Vagina (tissue), 2 donors: ENCODE measurements at regions not wholly inside any gene's neighbourhood (a gene's known extent, or its start where the extent isn't known, plus 50 kb on each side); places are given as distances from the start of the nearest gene placed in this dataset.
"Not testable (repeated sequence)": the region's sequence is repeated elsewhere in the genome, so short reads cannot be mapped to it uniquely, and the experiment has no call there.

Experiments
- DNase-seq, 2 donors: peaks; one replicate each; pipeline ENCODE4 v3.0.0-alpha.2; 2017; ENCODE audit errors: extremely low spot score in 2 of 2
- H3K27ac ChIP-seq: fragments of 200-600 bp; sonication (generic); one replicate; pipeline ENCODE4 v1.5.1; 2019
- H3K27me3 ChIP-seq: fragments of 200-600 bp; sonication (generic); one replicate; pipeline ENCODE4 v1.5.1; 2019
- H3K36me3 ChIP-seq, 2 donors: fragments of 200-600 bp; sonication (generic); one replicate each; pipeline ENCODE4 v1.5.1; 2017 to 2019
- H3K4me1 ChIP-seq: fragments of 200-600 bp; sonication (generic); one replicate; pipeline ENCODE4 v1.5.1; 2019
- H3K4me3 ChIP-seq, 2 donors: fragments of 200-600 bp; sonication (generic); 1 replicate in 1 of 2; 2 replicates in 1 of 2; pipeline ENCODE4 v1.5.1; 2016 to 2019
- H3K9me3 ChIP-seq: fragments of 200-600 bp; sonication (generic); one replicate; pipeline ENCODE4 v1.5.1; 2019
- CTCF ChIP-seq, 3 experiments: fragments of 450-650 bp in 2 of 3; fragments of 200-600 bp in 1 of 3; sonication (generic) in 1 of 3; IDR thresholded peaks; one replicate each; pipeline ENCODE4 v1.5.1; 2017 to 2019; ENCODE audit warnings: antibody characterized with exemption in 3 of 3, mild to moderate bottlenecking in 2 of 3, moderate library complexity in 2 of 3
- POLR2A ChIP-seq, 2 donors: fragments of 450-650 bp; IDR thresholded peaks; one replicate each; pipeline ENCODE4 v1.6.1; 2017; ENCODE audit warnings: antibody characterized with exemption in 2 of 2, mild to moderate bottlenecking in 2 of 2, moderate library complexity in 2 of 2
- POLR2AphosphoS5 ChIP-seq, 2 donors: sonication (generic); formaldehyde crosslinking; IDR thresholded peaks; one replicate each; pipeline ENCODE4 v1.9.0; 2017; ENCODE audit warnings: antibody characterized with exemption in 2 of 2, mild to moderate bottlenecking in 2 of 2, low read depth in 1 of 2; ENCODE audit not compliant: insufficient read depth in 1 of 2
- intact Hi-C: fragments of 100-400 bp; cut with DNase I; formaldehyde crosslinking; loops from one replicate; pipeline ENCODE4 v1.15.1; 2023

- Histone ChIP-seq H3K27ac (no peak overlapping the region), H3K4me1 (no peaks in the 10 kb centered on the region), H3K4me3 (no peak overlapping the region), H3K36me3 (no peaks in the 10 kb centered on the region), H3K27me3 (no peaks in the 10 kb centered on the region), H3K9me3 (no peaks in the 10 kb centered on the region)
- intact Hi-C loops = no loop called here
- TF ChIP-seq POLR2A (IDR thresholded peaks at IDR 0.05) (no peak), CTCF (IDR thresholded peaks at IDR 0.05) (no peak), POLR2AphosphoS5 (IDR thresholded peaks at IDR 0.05; ENCODE audit: insufficient read depth in 1 of 2, low read depth in 1 of 2) (no peak)
- no peak for DNase-seq
Measured at GRCh38 chr6:115594891-115595290, 465.8 kb downstream of the FRK start.

GRCh38 chr6:115592025-115592424 lies 468.7 kb downstream of the FRK start:
- H3K27me3 ChIP-seq = no peaks in the 10 kb centered on the region
- no peak overlapping the region for H3K27ac ChIP-seq
- H3K36me3 ChIP-seq = no peaks in the 10 kb centered on the region
- H3K9me3 ChIP-seq = no peaks in the 10 kb centered on the region
- H3K4me1 ChIP-seq = no peaks in the 10 kb centered on the region
- TF ChIP-seq POLR2A (IDR thresholded peaks at IDR 0.05) (no peak), CTCF (IDR thresholded peaks at IDR 0.05) (no peak), POLR2AphosphoS5 (IDR thresholded peaks at IDR 0.05; ENCODE audit: insufficient read depth in 1 of 2, low read depth in 1 of 2) (no peak)
- no peak overlapping the region for H3K4me3 ChIP-seq
- no peak for DNase-seq
- intact Hi-C loops = no loop called here

- H3K4me1 ChIP-seq, H3K36me3 ChIP-seq, H3K4me3 ChIP-seq, H3K27me3 ChIP-seq, DNase-seq, H3K9me3 ChIP-seq, intact Hi-C loops, H3K27ac ChIP-seq: not testable (repeated sequence)
Measured at GRCh38 chr6:115589072-115589471, 471.6 kb downstream of the FRK start.

- H3K27ac ChIP-seq = no peak overlapping the region
- DNase-seq = no peak
- no peak for TF ChIP-seq POLR2AphosphoS5 (IDR thresholded peaks at IDR 0.05; ENCODE audit: insufficient read depth in 1 of 2, low read depth in 1 of 2)
- TF ChIP-seq CTCF (IDR thresholded peaks at IDR 0.05) = no peak
- no peak for TF ChIP-seq POLR2A (IDR thresholded peaks at IDR 0.05)
Measured at GRCh38 chr6:115583290-115583689, 477.4 kb downstream of the FRK start.

GRCh38 chr6:115582386-115582785 lies 478.3 kb downstream of the FRK start:
- no peak overlapping the region for H3K27ac ChIP-seq
- no peaks in the 10 kb centered on the region for H3K4me1 ChIP-seq
- H3K36me3 ChIP-seq = no peaks in the 10 kb centered on the region
- intact Hi-C loops = no loop called here
- H3K4me3 ChIP-seq = no peak overlapping the region
- no peak for TF ChIP-seq POLR2AphosphoS5 (IDR thresholded peaks at IDR 0.05; ENCODE audit: insufficient read depth in 1 of 2, low read depth in 1 of 2)
- no peak for TF ChIP-seq POLR2A (IDR thresholded peaks at IDR 0.05)
- TF ChIP-seq CTCF (IDR thresholded peaks at IDR 0.05) = no peak
- no peaks in the 10 kb centered on the region for H3K9me3 ChIP-seq
- no peak for DNase-seq
- no peaks in the 10 kb centered on the region for H3K27me3 ChIP-seq

More at GRCh38 chr6:115583290-115583689, 477.4 kb downstream of the FRK start:
- Histone ChIP-seq H3K4me3 (no peak overlapping the region), H3K9me3 (no peaks in the 10 kb centered on the region), H3K36me3 (no peaks in the 10 kb centered on the region), H3K4me1 (no peaks in the 10 kb centered on the region), H3K27me3 (no peaks in the 10 kb centered on the region)
- intact Hi-C loops = no loop called here

- H3K27ac ChIP-seq, H3K4me3 ChIP-seq, intact Hi-C loops, H3K36me3 ChIP-seq, H3K4me1 ChIP-seq, DNase-seq, H3K9me3 ChIP-seq, H3K27me3 ChIP-seq: not testable (repeated sequence)
Measured at GRCh38 chr6:115579565-115579964, 481.1 kb downstream of the FRK start.
